ENCODE measurements at regions not wholly inside any gene's neighbourhood (a gene's known extent, or its start where the extent isn't known, plus 50 kb on each side); places are given as distances from the start of the nearest gene placed in this dataset.

DNA sequence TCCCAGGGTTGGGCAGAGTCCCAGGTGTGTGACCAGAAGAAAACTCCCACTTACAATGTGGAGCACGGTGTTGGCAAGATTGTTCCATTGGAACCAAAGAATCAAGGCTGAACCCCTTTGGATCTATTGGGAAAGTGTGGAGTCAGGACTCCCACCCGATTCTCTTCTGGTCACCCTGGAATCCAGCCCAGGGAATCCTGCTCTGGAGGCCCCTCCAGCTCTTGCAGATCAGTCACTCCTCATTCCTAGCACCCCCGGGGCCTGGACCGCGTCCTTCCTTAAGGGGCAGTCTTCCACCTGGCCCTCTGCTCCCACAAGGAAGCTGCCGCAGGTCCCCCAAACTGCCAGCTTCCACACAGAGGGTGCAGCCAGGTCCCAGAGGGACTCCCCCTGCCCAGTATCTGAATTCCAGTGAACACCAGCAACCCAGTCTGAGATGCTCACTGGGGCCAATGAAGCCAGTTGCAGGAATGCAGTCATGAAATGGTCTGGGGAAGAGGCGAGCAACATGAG is 170.1 kb downstream of the GADD45G start:
- TF ChIP-seq ZNF639 (tag by site-specific recombination; IDR thresholded peaks at IDR 0.05) (no peak), TRIM28 (IDR thresholded peaks at IDR 0.05; ENCODE audit: borderline replicate concordance, low read length) (no peak), ZNF184 (tag by site-specific recombination; IDR thresholded peaks at IDR 0.05) (no peak), ZNF701 (tag by site-specific recombination; IDR thresholded peaks at IDR 0.05) (no peak), ZNF24 (tag by site-specific recombination; IDR thresholded peaks at IDR 0.05) (no peak), ZBTB8A (tag by site-specific recombination; IDR thresholded peaks at IDR 0.05) (no peak)
